Fibroblast of lung (primary cell): ENCODE measurements at regions not wholly inside any gene's neighbourhood (a gene's known extent, or its start where the extent isn't known, plus 50 kb on each side); places are given as distances from the start of the nearest gene placed in this dataset.

Experiments
- DNase-seq, 2 donors: peaks; one replicate each; pipeline versions ENCODE4 v3.0.0 to v3.0.0-alpha.2; 2010; ENCODE audit warnings: low read depth in 2 of 2
- H2AFZ ChIP-seq: 2 replicates; pipeline ENCODE4 v1.5.1; 2012; ENCODE audit warnings: low read length, control low read depth, inconsistent platforms
- H3K27ac ChIP-seq: 2 replicates; pipeline ENCODE4 v1.5.1; 2011; ENCODE audit warnings: low read length, control low read depth; ENCODE audit not compliant: insufficient read depth
- H3K27me3 ChIP-seq: 2 replicates; pipeline ENCODE4 v1.5.1; 2011; ENCODE audit warnings: mild to moderate bottlenecking, low read length; ENCODE audit not compliant: control insufficient read depth, insufficient read depth
- H3K36me3 ChIP-seq: 2 replicates; pipeline ENCODE4 v1.5.1; 2011; ENCODE audit warnings: low read length; ENCODE audit not compliant: control insufficient read depth, insufficient read depth
- H3K4me1 ChIP-seq: 2 replicates; pipeline ENCODE4 v1.5.1; 2011; ENCODE audit warnings: low read length; ENCODE audit not compliant: control insufficient read depth, insufficient read depth; ENCODE audit errors: extremely low read depth
- H3K4me2 ChIP-seq: 2 replicates; pipeline ENCODE4 v1.5.1; 2011; ENCODE audit warnings: low read length, control low read depth; ENCODE audit not compliant: insufficient read depth; ENCODE audit errors: extremely low read depth
- H3K4me3 ChIP-seq, 4 experiments: fragments of 200-600 bp in 1 of 4; sonication (generic) in 1 of 4; replicated peaks in 1 of 4; 2 replicates each; pipeline ENCODE4 v1.5.1; 2011 to 2016; ENCODE audit warnings: low read length in 4 of 4, low read depth in 3 of 4, mild to moderate bottlenecking in 3 of 4, control low read depth in 2 of 4, inconsistent platforms in 1 of 4, mixed read lengths in 1 of 4; ENCODE audit not compliant: insufficient read depth in 1 of 4; ENCODE audit errors: control extremely low read depth in 1 of 4
- H3K79me2 ChIP-seq: 2 replicates; pipeline ENCODE4 v1.5.1; 2012; ENCODE audit warnings: mild to moderate bottlenecking, low read length, inconsistent platforms; ENCODE audit not compliant: control insufficient read depth, insufficient read depth
- H3K9ac ChIP-seq: 2 replicates; pipeline ENCODE4 v1.5.1; 2011; ENCODE audit warnings: mild to moderate bottlenecking, low read length, control low read depth; ENCODE audit not compliant: insufficient read depth
- H3K9me3 ChIP-seq: 2 replicates; pipeline ENCODE4 v1.5.1; 2012; ENCODE audit warnings: low read depth, low read length; ENCODE audit not compliant: control insufficient read depth, insufficient read depth
- H4K20me1 ChIP-seq: 2 replicates; pipeline ENCODE4 v1.5.1; 2011; ENCODE audit warnings: low read length; ENCODE audit not compliant: control insufficient read depth, insufficient read depth; ENCODE audit errors: extremely low read depth
- EZH2 ChIP-seq: IDR thresholded peaks from 2 replicates; pipeline ENCODE4 v1.5.1; 2012; ENCODE audit warnings: low read length, control low read depth, mild to moderate bottlenecking; ENCODE audit errors: missing control alignments
- TF ChIP-seq, protein P1 (sequence below), 2 donors: IDR thresholded peaks in 1 of 2; conservative IDR thresholded peaks in 1 of 2; 1 replicate in 1 of 2; 2 replicates in 1 of 2; pipeline ENCODE4 v1.5.1; 2011 to 2012; ENCODE audit warnings: low read length in 2 of 2, control low read depth in 1 of 2, inconsistent platforms in 1 of 2, low read depth in 1 of 2, mild to moderate bottlenecking in 1 of 2

DNA sequence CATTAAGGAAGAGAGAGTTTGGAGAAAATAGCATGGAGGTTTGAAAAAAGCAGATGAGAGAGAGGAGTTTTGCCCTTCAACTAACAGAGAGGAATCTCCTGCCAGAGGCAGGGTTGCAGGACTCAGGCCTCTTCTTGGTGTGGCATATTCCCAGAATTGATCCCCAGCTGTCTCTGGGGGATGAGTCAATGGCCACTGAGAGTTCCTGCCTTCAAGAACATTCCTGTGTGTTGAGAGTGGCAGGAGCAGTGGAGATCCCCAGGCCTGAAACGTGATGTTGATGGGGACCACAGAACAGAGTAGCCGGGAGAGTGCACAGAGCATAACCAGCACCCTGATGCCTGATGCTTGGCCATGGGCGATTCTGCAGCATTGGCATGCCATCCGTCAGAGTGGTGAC lies 348.4 kb upstream of the THBS1 start:
- TF ChIP-seq EZH2, result no peak
- TF ChIP-seq, protein P1, sequence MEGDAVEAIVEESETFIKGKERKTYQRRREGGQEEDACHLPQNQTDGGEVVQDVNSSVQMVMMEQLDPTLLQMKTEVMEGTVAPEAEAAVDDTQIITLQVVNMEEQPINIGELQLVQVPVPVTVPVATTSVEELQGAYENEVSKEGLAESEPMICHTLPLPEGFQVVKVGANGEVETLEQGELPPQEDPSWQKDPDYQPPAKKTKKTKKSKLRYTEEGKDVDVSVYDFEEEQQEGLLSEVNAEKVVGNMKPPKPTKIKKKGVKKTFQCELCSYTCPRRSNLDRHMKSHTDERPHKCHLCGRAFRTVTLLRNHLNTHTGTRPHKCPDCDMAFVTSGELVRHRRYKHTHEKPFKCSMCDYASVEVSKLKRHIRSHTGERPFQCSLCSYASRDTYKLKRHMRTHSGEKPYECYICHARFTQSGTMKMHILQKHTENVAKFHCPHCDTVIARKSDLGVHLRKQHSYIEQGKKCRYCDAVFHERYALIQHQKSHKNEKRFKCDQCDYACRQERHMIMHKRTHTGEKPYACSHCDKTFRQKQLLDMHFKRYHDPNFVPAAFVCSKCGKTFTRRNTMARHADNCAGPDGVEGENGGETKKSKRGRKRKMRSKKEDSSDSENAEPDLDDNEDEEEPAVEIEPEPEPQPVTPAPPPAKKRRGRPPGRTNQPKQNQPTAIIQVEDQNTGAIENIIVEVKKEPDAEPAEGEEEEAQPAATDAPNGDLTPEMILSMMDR (conservative IDR thresholded peaks at IDR 0.05 in 1 of 2, IDR thresholded peaks at IDR 0.05 in 1 of 2; ENCODE audit: low read depth in 1 of 2, low read length in 2 of 2), result no peak
- Histone ChIP-seq H3K27ac (no peak overlapping the region), H3K4me1 (peaks cover 15% of the 10 kb centered on the region), H3K4me3 (no peak overlapping the region), H2AFZ (no peak overlapping the region), H3K27me3 (no peaks in the 10 kb centered on the region), H3K9me3 (no peaks in the 10 kb centered on the region), H3K4me2 (peak overlapping the region; percentile 19), H3K79me2 (no peaks in the 10 kb centered on the region), H3K36me3 (no peaks in the 10 kb centered on the region), H3K9ac (no peak overlapping the region), H4K20me1 (no peaks in the 10 kb centered on the region)
- DNase-seq, result peak; percentile 66 to 90

DNA sequence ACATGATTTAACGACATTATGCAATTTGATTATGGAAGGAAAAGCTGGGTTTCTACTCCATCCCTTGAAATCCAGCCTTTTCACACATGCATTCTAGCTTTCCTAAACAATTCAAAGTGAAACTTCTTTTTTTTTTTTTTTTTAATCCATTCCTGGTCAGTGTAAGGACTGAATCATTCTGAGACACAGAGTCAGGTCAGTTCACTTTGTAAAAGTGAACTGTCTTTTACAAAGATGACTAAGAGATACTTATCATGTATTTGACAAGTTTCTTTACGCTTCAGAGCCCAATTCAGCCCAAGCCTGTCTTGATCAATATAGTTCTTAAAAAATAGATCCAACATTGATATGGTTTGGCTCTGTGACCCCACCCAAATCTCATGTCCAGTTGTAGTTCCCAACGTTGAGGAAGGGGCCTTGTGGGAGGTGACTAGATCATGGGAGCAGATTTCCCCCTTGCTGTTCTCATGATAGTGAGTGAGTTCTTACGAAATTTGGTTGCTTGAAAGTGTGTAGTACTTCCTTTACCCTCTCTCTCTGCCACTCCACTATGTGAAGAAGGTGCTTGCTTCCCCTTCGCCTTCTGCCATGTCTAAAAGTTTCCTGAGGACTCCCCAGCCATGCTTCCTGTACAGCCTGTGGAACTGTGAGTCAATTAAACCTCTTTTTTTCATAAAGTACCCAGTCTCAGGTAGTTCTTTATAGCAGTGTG lies 345.6 kb upstream of the THBS1 start:
- Histone ChIP-seq H3K4me3 (no peak overlapping the region), H3K4me1 (peaks cover 15% of the 10 kb centered on the region), H3K9ac (no peak overlapping the region), H3K36me3 (no peaks in the 10 kb centered on the region), H4K20me1 (no peaks in the 10 kb centered on the region), H2AFZ (no peak overlapping the region), H3K9me3 (no peaks in the 10 kb centered on the region), H3K4me2 (no peak overlapping the region), H3K27me3 (no peaks in the 10 kb centered on the region), H3K27ac (no peak overlapping the region), H3K79me2 (no peaks in the 10 kb centered on the region)
- DNase-seq, result peak; percentile 34 to 76
- TF ChIP-seq EZH2, result no peak
- TF ChIP-seq, protein P1 (conservative IDR thresholded peaks at IDR 0.05 in 1 of 2, IDR thresholded peaks at IDR 0.05 in 1 of 2; ENCODE audit: low read depth in 1 of 2, low read length in 2 of 2), result no peak

DNA sequence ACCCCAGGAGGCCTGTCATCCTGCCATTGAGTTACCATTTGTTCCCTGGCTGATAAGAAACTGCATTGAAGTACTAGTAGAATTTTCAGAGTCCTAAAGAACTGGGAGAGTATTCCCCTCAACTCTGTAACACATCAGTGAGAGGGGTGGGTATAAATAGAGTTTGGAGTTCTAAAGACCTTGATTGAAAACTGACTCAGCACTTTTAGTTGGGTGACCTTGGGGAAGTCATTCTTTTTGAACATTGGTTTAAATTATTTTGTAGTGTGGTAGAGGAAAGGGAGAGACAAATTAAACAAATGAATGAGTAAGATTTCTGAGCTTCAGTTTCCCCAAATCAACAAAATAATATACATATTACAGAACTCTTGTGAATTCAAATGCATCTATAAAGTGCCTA lies 344.5 kb upstream of the THBS1 start:
- H2AFZ ChIP-seq, result no peak overlapping the region
- no peak overlapping the region for H3K4me3 ChIP-seq
- no peaks in the 10 kb centered on the region for H3K27me3 ChIP-seq
- TF ChIP-seq EZH2, result no peak
- TF ChIP-seq, protein P1 (conservative IDR thresholded peaks at IDR 0.05 in 1 of 2, IDR thresholded peaks at IDR 0.05 in 1 of 2; ENCODE audit: low read depth in 1 of 2, low read length in 2 of 2), result no peak
- DNase-seq, result no peak
- H3K4me1 ChIP-seq, result peaks cover 10% of the 10 kb centered on the region
- H3K9me3 ChIP-seq, result no peaks in the 10 kb centered on the region
- no peaks in the 10 kb centered on the region for H3K79me2 ChIP-seq
- H3K4me2 ChIP-seq, result no peak overlapping the region
- H4K20me1 ChIP-seq, result no peaks in the 10 kb centered on the region
- H3K27ac ChIP-seq, result no peak overlapping the region
- no peak overlapping the region for H3K9ac ChIP-seq
- H3K36me3 ChIP-seq, result no peaks in the 10 kb centered on the region
